ENCODE measurements at regions not wholly inside any gene's neighbourhood (a gene's known extent, or its start where the extent isn't known, plus 50 kb on each side); places are given as distances from the start of the nearest gene placed in this dataset.

DNA sequence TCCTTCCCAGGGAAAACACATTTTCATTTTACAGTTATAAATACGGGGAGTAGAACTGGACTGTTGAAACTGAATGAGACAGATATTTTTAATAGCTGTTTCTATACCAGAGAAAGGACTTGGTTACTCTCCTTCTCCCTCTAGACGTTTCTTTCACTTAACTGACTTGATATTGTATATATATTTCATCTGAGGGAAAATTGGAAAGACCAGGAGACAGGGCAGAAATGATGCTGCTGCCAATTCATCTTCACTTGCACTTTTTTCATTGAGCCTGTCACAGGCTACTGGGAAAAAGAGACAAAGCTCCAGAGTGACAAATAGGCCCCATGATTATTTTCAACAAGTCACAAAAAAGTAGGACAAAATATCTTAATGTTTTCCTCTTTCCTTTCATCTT lies 636.0 kb upstream of the TPK1 start:
- Histone ChIP-seq H3K4me2 (ENCODE audit: control insufficient read depth, insufficient read depth) (no peak overlapping the region), H3K9ac (ENCODE audit: control insufficient read depth, insufficient read depth, low read length) (no peak overlapping the region), H2AFZ (ENCODE audit: control insufficient read depth, low read depth, low read length) (no peak overlapping the region), H3K36me3 (ENCODE audit: control insufficient read depth in 2 of 2, insufficient read depth in 2 of 2, low read length in 1 of 2) (no peaks in the 10 kb centered on the region), H3K4me1 (ENCODE audit: control insufficient read depth, insufficient read depth, low read length) (no peaks in the 10 kb centered on the region), H3K79me2 (ENCODE audit: control insufficient read depth, insufficient read depth, low read length) (no peaks in the 10 kb centered on the region), H3K27me3 (replicated peaks in 1 of 2; ENCODE audit: control insufficient read depth in 2 of 2, insufficient read depth in 2 of 2, low read length in 1 of 2) (no peaks in the 10 kb centered on the region), H3K27ac (ENCODE audit: control insufficient read depth, insufficient read depth) (no peak overlapping the region), H3K4me3 (no peak overlapping the region), H3K9me3 (replicated peaks; ENCODE audit: control insufficient read depth, insufficient read depth, low read length) (no peaks in the 10 kb centered on the region), H4K20me1 (ENCODE audit: control insufficient read depth, insufficient read depth) (no peaks in the 10 kb centered on the region)
- no peak for FAIRE-seq
- in situ Hi-C loops (cut with MboI) (no loop called here), intact Hi-C loops (cut with micrococcal nuclease; ENCODE audit: unreplicated experiment) (no loop called here)
- ChIA-PET POLR2A (no interaction called here), RAD21 (ENCODE audit: unreplicated experiment) (no interaction called here), CTCF (no interaction called here), SMC1A (ENCODE audit: uncharacterized antibody, unreplicated experiment) (no interaction called here)
- TF ChIP-seq ZNF274 (IDR thresholded peaks at IDR 0.05; ENCODE audit: insufficient read depth, insufficient read length) (no peak), RAD51 (IDR thresholded peaks at IDR 0.05) (no peak), SUZ12 (IDR thresholded peaks at IDR 0.05; ENCODE audit: unreplicated experiment) (no peak), RUNX3 (IDR thresholded peaks at IDR 0.05; ENCODE audit: low read length) (no peak), BCL11A (IDR thresholded peaks at IDR 0.05; ENCODE audit: low read depth, low read length) (no peak), HCFC1 (IDR thresholded peaks at IDR 0.05; ENCODE audit: low read length) (no peak), CBX5 (IDR thresholded peaks at IDR 0.05; ENCODE audit: low read depth) (no peak), NR2F1 (conservative IDR thresholded peaks at IDR 0.05) (no peak), POLR2AphosphoS5 (IDR thresholded peaks at IDR 0.05; ENCODE audit: low read length) (no peak)
- TF ChIP-seq, protein P1, sequence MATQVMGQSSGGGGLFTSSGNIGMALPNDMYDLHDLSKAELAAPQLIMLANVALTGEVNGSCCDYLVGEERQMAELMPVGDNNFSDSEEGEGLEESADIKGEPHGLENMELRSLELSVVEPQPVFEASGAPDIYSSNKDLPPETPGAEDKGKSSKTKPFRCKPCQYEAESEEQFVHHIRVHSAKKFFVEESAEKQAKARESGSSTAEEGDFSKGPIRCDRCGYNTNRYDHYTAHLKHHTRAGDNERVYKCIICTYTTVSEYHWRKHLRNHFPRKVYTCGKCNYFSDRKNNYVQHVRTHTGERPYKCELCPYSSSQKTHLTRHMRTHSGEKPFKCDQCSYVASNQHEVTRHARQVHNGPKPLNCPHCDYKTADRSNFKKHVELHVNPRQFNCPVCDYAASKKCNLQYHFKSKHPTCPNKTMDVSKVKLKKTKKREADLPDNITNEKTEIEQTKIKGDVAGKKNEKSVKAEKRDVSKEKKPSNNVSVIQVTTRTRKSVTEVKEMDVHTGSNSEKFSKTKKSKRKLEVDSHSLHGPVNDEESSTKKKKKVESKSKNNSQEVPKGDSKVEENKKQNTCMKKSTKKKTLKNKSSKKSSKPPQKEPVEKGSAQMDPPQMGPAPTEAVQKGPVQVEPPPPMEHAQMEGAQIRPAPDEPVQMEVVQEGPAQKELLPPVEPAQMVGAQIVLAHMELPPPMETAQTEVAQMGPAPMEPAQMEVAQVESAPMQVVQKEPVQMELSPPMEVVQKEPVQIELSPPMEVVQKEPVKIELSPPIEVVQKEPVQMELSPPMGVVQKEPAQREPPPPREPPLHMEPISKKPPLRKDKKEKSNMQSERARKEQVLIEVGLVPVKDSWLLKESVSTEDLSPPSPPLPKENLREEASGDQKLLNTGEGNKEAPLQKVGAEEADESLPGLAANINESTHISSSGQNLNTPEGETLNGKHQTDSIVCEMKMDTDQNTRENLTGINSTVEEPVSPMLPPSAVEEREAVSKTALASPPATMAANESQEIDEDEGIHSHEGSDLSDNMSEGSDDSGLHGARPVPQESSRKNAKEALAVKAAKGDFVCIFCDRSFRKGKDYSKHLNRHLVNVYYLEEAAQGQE (IDR thresholded peaks at IDR 0.05; ENCODE audit: low read depth, low read length): no peak
- TF ChIP-seq, protein P2, sequence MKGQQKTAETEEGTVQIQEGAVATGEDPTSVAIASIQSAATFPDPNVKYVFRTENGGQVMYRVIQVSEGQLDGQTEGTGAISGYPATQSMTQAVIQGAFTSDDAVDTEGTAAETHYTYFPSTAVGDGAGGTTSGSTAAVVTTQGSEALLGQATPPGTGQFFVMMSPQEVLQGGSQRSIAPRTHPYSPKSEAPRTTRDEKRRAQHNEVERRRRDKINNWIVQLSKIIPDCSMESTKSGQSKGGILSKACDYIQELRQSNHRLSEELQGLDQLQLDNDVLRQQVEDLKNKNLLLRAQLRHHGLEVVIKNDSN (IDR thresholded peaks at IDR 0.05; ENCODE audit: borderline replicate concordance, extremely low read length, insufficient read depth, low read depth, low read length): no peak
- TF ChIP-seq, protein P3, sequence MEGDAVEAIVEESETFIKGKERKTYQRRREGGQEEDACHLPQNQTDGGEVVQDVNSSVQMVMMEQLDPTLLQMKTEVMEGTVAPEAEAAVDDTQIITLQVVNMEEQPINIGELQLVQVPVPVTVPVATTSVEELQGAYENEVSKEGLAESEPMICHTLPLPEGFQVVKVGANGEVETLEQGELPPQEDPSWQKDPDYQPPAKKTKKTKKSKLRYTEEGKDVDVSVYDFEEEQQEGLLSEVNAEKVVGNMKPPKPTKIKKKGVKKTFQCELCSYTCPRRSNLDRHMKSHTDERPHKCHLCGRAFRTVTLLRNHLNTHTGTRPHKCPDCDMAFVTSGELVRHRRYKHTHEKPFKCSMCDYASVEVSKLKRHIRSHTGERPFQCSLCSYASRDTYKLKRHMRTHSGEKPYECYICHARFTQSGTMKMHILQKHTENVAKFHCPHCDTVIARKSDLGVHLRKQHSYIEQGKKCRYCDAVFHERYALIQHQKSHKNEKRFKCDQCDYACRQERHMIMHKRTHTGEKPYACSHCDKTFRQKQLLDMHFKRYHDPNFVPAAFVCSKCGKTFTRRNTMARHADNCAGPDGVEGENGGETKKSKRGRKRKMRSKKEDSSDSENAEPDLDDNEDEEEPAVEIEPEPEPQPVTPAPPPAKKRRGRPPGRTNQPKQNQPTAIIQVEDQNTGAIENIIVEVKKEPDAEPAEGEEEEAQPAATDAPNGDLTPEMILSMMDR (IDR thresholded peaks at IDR 0.05 in 2 of 3, conservative IDR thresholded peaks at IDR 0.05 in 1 of 3; ENCODE audit: control insufficient read depth in 2 of 3, extremely low read depth in 1 of 3, insufficient read depth in 1 of 3, low read depth in 3 of 3, low read length in 3 of 3): no peak
- no peak for ATAC-seq
- WGBS (ENCODE audit: insufficient coverage, insufficient replicate concordance, low lambda C conversion rate, missing lambda C conversion rate): 7% methylated on average over 2 of the region's 2 CpGs
- no TSS peak for BruUV-seq (replicated peaks)
- no peak for DNase-seq (ENCODE audit: low read depth, low spot score)
